LHCN-M2 (cell line): ENCODE measurements at regions not wholly inside any gene's neighbourhood (a gene's known extent, or its start where the extent isn't known, plus 50 kb on each side); places are given as distances from the start of the nearest gene placed in this dataset.

Source experiments
- DNase-seq: peaks from one replicate; pipeline ENCODE4 v3.0.0-alpha.2; 2012; ENCODE audit warnings: low read depth

GRCh38 chr1:60598041-60598910 is 484.1 kb upstream of the NFIA start:
- DNase-seq = no peak

GRCh38 chr1:60596791-60597750 is 485.3 kb upstream of the NFIA start:
- DNase-seq = peak; percentile 42

- no peak for DNase-seq
Observed at GRCh38 chr1:60591583-60591982, 490.8 kb upstream of the NFIA start.

GRCh38 chr1:60589916-60590315 is 492.4 kb upstream of the NFIA start:
- DNase-seq = peak; percentile 68

- DNase-seq = peak; percentile 19
Observed at GRCh38 chr1:60589046-60589748, 493.2 kb upstream of the NFIA start.

GRCh38 chr1:60584371-60584770 is 498.0 kb upstream of the NFIA start:
- DNase-seq = no peak

- DNase-seq = peak; percentile 7
Observed at GRCh38 chr1:60583696-60584095, 498.7 kb upstream of the NFIA start.

- DNase-seq = peak; percentile 23
Observed at GRCh38 chr1:60581455-60582220, 500.7 kb upstream of the NFIA start.

GRCh38 chr1:60577029-60577428 is 503.5 kb upstream of the C1orf87 start:
- no peak for DNase-seq

- DNase-seq = no peak
Observed at GRCh38 chr1:60575326-60575977, 501.9 kb upstream of the C1orf87 start.

- DNase-seq = peak; percentile 61
Observed at GRCh38 chr1:60573726-60574409, 500.3 kb upstream of the C1orf87 start.

- DNase-seq = peak; percentile 80
Observed at GRCh38 chr1:60573121-60573520, 499.6 kb upstream of the C1orf87 start.

GRCh38 chr1:60572378-60572777 is 498.8 kb upstream of the C1orf87 start:
- no peak for DNase-seq

GRCh38 chr1:60571811-60572210 is 498.2 kb upstream of the C1orf87 start:
- DNase-seq = peak; percentile 79

- no peak for DNase-seq
Observed at GRCh38 chr1:60569189-60569588, 495.6 kb upstream of the C1orf87 start.

- DNase-seq = no peak
Observed at GRCh38 chr1:60567256-60567655, 493.7 kb upstream of the C1orf87 start.

GRCh38 chr1:60564916-60565750 is 491.6 kb upstream of the C1orf87 start:
- no peak for DNase-seq

GRCh38 chr1:60563777-60564535 is 490.4 kb upstream of the C1orf87 start:
- no peak for DNase-seq
